Stimulated activated CD4-positive, alpha-beta T cell treated with anti-CD3 and anti-CD28 coated beads, Interleukin-1b, Interleukin-23, amount 100 ng/mL, for 4 hours (primary cell): ENCODE measurements at regions not wholly inside any gene's neighbourhood (a gene's known extent, or its start where the extent isn't known, plus 50 kb on each side); places are given as distances from the start of the nearest gene placed in this dataset.
"Not testable (repeated sequence)": the region's sequence is repeated elsewhere in the genome, so short reads cannot be mapped to it uniquely, and the experiment has no call there.

Experiments used
- DNase-seq, 2 donors: peaks; one replicate each; pipeline ENCODE4 v3.0.0-alpha.2; 2020; ENCODE audit warnings: low read depth in 2 of 2

GRCh38 chr12:25337916-25338315, 87.2 kb upstream of the KRAS start:
- DNase-seq: no peak

GRCh38 chr12:25332143-25332542, 81.4 kb upstream of the KRAS start:
- no peak for DNase-seq

GRCh38 chr12:25328072-25328712, 77.5 kb upstream of the KRAS start:
- DNase-seq: no peak

GRCh38 chr12:25327321-25327720, 76.6 kb upstream of the KRAS start:
- DNase-seq: no peak

GRCh38 chr12:25326326-25326725, 75.6 kb upstream of the KRAS start:
- DNase-seq: no peak

- DNase-seq: no peak
Measured at GRCh38 chr12:25324861-25325260, 74.1 kb upstream of the KRAS start.

- no peak for DNase-seq
Measured at GRCh38 chr12:25323581-25323982, 72.9 kb upstream of the KRAS start.

- no peak for DNase-seq
Measured at GRCh38 chr12:25322918-25323531, 72.3 kb upstream of the KRAS start.

GRCh38 chr12:25322351-25322750, 71.6 kb upstream of the KRAS start:
- no peak for DNase-seq

- no peak for DNase-seq
Measured at GRCh38 chr12:25321772-25322171, 71.0 kb upstream of the KRAS start.

GRCh38 chr12:25320123-25321006, 69.6 kb upstream of the KRAS start:
- DNase-seq: no peak

GRCh38 chr12:25319233-25319984, 68.7 kb upstream of the KRAS start:
- no peak for DNase-seq

GRCh38 chr12:25317553-25317952, 66.8 kb upstream of the KRAS start:
- no peak for DNase-seq

GRCh38 chr12:25315388-25315787, 64.7 kb upstream of the KRAS start:
- no peak for DNase-seq

- not testable (repeated sequence) for DNase-seq
Measured at GRCh38 chr12:25313266-25313990, 62.7 kb upstream of the KRAS start.

GRCh38 chr12:25311506-25311905, 60.8 kb upstream of the KRAS start:
- DNase-seq: no peak

GRCh38 chr12:25310071-25310470, 59.3 kb upstream of the KRAS start:
- not testable (repeated sequence) for DNase-seq

- DNase-seq: no peak
Measured at GRCh38 chr12:25308756-25309155, 58.0 kb upstream of the KRAS start.

- no peak for DNase-seq
Measured at GRCh38 chr12:25307818-25308217, 57.1 kb upstream of the KRAS start.

- no peak for DNase-seq
Measured at GRCh38 chr12:25301798-25302197, 51.1 kb upstream of the KRAS start.
